ENCODE measurements at regions not wholly inside any gene's neighbourhood (a gene's known extent, or its start where the extent isn't known, plus 50 kb on each side); places are given as distances from the start of the nearest gene placed in this dataset.

DNA sequence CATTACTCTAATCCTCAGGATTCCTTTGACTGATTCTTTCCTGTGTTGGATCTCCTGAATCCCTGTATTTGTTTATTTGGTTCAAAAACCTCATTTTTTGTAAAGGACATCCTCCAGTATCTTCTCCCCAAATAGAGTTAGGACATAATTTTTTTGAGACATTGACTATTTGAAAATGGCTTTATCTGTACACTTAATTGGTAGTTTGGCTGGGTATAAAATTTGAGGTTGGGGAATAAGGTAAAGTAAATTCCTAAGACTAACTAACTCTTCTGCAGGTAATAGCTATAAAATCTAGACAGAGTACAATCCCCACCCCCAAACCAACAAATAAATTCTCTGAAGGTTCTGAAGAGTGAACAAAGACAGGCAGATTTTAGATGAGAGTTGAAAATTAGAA is 114.4 kb downstream of the CTTN start:
- TF ChIP-seq JUND (IDR thresholded peaks at IDR 0.05; ENCODE audit: low read depth): no peak
- no peak for DNase-seq (ENCODE audit: low read depth in 1 of 2, low spot score in 1 of 2)
- in situ Hi-C loops (cut with HindIII; ENCODE audit: low pct_unique_long_range_greater_than_20kb, low sequenced_read_pairs): no loop called here

DNA sequence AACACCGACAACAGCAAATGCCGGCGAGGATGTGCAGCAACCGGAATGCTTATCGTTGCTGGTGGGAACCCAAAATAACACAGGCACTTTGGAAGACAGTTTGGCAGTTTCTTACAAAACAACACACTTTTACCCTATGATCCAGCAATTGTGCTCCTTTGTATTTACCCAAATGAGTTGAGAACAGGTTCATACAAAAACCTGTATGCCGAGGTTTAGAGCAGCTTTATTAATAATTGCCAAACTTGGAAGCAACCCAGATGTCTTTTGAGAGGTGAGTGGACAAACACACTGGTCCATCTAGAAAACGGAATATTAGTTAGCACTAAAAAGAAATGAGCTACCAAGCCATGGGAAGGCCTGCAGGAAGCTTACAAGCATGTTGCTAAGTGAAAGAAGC is 118.9 kb downstream of the CTTN start:
- in situ Hi-C loops (cut with HindIII; ENCODE audit: low pct_unique_long_range_greater_than_20kb, low sequenced_read_pairs): no loop called here
- peak in 1 of 2 experiments; percentile 72 for DNase-seq (ENCODE audit: low read depth in 1 of 2, low spot score in 1 of 2)
- TF ChIP-seq JUND (IDR thresholded peaks at IDR 0.05; ENCODE audit: low read depth): no peak

DNA sequence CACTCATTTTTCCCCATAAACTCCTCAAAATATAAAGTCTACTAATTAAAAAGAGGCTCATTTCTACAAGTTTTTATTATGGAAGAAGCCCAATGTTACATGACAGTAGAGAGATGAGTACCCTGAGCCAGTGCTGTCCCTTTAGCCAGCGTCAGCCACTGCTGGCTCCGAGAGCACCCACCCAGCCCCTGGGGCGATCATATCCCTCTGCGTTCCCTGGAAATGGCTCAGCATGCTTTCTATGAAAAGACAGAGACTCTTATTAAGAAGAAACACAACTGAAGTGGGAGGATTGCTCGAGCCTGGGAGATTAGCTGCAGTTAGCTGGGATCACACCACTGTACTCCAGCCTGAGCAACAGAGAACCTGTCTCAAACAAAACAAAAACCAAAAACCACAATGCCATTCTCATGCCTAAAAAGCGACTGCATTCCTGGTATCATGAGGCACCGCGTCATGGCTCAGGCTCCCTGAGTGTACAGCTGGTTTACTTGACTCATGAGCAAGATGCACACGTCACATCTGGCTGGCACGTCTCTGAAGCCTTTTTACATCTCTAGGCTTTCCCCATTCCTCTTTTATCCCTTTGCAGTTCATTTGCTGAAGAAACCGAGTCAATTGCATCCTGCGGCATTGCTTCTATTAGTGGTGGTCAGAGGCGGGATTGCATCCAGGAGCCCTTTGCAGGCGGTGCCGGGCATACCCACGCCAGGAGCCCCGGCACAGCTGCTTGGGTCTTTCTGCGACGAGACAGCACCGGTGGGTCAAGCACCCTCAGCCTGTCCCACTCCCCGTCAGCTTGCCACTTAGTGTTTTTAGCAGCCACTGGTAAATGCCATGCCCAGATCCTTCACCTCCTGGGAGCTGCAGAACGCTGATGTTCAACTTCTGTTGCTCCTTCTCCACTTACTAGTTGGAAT is 119.9 kb downstream of the CTTN start:
- no peak for TF ChIP-seq JUND (IDR thresholded peaks at IDR 0.05; ENCODE audit: low read depth)
- in situ Hi-C loops (cut with HindIII; ENCODE audit: low pct_unique_long_range_greater_than_20kb, low sequenced_read_pairs): no loop called here
- DNase-seq (ENCODE audit: low read depth in 1 of 2, low spot score in 1 of 2): no peak

DNA sequence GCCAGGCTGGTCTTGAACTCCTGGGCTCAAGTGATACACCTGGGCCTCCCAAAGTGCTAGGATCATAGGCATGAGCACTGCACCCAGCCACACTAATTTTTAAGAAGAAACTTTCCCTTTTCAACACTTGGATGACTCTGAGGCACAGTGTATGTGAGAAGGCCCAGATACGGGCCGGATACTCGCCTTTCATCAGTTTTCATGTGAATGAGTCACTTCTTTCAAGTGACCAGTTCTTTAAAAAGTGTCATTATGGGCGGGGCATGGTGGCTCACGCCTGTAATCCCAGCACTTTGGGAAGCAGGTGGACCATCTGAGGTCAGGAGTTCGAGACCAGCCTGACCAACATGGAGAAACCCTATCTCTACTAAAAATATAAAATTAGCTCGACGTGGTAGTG is 120.8 kb downstream of the CTTN start:
- in situ Hi-C loops (cut with HindIII; ENCODE audit: low pct_unique_long_range_greater_than_20kb, low sequenced_read_pairs): no loop called here
- DNase-seq (ENCODE audit: low read depth in 1 of 2, low spot score in 1 of 2): no peak
- TF ChIP-seq JUND (IDR thresholded peaks at IDR 0.05; ENCODE audit: low read depth): no peak

DNA sequence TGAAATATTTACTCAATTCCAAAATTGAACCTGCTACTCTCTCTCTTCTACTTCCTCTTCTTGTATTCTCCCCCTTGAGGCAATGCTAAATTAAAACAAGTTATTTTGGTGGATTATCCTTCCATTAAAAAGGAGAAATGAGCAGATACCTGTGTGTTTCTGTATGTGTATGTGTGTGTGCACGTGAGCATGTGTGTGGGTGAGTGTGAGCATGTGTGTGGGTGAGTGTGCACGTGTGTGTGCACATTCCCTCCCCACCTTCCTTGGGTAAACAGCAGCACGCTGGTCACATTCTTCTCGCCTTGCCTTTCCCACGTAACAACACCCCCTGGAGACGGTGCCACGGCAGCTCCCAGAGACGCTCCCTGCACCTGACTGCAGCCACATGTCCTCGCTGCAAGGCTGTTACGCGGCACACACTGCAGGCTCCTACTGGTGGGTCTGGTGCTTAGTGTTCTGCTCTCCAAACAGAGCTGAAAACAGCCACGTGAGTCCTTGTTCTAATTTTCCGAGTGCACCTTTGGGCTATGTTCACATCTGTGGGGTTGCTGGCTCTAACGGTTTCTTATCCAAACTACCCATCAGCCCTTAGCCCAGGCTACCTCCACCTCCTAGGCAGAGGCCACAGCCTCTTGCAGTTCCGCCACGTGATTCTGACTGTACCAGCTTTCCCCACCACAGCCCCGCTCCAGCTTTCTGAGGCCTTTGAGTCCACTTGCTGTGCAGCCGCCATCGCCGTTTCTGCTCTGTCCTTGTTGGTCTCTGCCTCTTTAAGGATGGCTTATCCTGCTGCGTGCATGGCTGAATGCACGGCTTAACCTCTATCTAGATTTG is 123.4 kb downstream of the CTTN start:
- no peak for TF ChIP-seq JUND (IDR thresholded peaks at IDR 0.05; ENCODE audit: low read depth)
- in situ Hi-C loops (cut with HindIII; ENCODE audit: low pct_unique_long_range_greater_than_20kb, low sequenced_read_pairs): no loop called here
- DNase-seq (ENCODE audit: low read depth in 1 of 2, low spot score in 1 of 2): peak in 1 of 2 experiments; percentile 34

DNA sequence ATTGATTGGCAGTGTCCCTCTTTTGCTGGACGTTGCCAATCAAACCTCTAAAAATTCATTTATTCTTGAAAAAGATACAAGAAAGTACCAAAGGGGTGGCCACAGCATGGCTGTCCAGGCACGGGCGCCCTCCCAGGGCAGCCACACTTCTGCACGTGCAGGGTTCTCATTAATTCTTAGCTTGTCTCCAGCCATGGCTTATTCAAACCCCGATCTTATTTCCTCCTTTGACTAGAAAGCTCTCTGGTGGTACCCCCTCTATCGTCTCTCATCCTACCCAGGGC is 123.9 kb downstream of the CTTN start:
- no peak for TF ChIP-seq JUND (IDR thresholded peaks at IDR 0.05; ENCODE audit: low read depth)
- in situ Hi-C loops (cut with HindIII; ENCODE audit: low pct_unique_long_range_greater_than_20kb, low sequenced_read_pairs): no loop called here
- no peak for DNase-seq (ENCODE audit: low read depth in 1 of 2, low spot score in 1 of 2)

DNA sequence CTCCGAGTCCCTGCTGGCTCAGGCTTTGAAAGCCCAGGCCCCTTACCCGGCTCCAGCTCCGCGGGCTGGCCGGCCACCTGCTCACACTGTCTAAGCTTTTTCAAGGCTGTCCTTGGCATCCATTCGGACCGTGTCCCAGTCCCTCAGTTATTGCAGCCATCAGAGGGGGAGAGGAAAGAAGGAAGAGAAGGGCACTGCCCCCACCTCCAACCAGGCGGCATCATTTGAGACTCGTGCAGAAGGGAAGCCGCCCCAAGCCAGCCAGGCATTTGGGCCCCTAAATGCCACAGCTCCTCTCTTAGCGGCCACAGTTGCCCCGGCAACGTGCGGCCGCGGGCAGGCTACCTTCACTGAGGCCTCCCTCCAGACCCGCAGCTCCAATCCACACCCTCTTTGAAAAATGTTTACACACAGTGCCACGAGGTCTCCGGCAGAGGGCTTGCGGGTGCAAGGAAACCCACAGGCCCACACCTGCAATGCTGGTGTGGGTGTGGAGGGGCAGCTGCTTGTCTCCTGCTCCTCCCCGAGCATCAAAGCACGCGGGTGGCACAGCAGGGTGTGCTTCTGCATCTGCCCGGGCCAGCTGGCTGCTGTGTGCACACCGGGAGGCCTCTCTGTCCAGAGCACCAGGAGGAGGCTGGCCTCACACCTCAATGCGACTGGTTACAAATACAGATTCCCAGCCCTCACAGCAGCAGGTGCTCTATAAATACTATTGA is 124.4 kb downstream of the CTTN start:
- TF ChIP-seq JUND (IDR thresholded peaks at IDR 0.05; ENCODE audit: low read depth): no peak
- in situ Hi-C loops (cut with HindIII; ENCODE audit: low pct_unique_long_range_greater_than_20kb, low sequenced_read_pairs): no loop called here
- no peak for DNase-seq (ENCODE audit: low read depth in 1 of 2, low spot score in 1 of 2)

DNA sequence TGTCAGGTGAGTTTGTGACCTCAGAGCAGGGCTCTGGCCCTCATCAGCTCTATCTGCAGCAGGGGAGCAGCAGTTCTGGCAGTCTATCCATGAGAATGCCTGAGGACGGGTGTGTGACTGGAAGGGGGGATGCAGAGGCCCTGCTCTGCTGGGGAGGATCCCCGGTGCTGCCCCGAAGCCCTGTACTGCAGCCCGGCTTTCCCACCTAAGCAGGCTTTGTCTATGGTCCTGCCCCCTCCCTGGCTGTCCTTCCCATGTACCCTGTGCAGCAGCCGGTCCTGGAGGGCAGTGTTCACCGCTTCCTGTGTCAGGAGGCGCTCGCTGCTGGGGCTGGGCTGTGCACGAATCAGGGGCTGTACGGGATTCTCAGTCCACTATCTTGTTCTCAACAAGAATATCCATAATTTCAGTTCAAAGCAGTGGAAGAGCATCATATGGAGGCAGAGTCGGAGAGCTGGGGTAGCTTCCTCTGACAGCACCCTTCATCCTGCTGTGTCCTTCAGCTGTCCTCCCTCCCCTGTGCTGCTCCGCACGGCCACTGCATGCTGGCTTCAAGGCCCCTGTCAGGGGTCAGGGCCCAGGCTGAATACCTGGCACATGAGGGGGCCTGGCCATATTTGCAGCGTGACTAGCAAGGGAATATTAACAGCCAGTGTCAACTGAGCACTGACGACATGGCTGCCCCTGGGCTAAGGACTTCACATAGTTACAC is 125.2 kb downstream of the CTTN start:
- DNase-seq (ENCODE audit: low read depth in 1 of 2, low spot score in 1 of 2): no peak
- no peak for TF ChIP-seq JUND (IDR thresholded peaks at IDR 0.05; ENCODE audit: low read depth)
- in situ Hi-C loops (cut with HindIII; ENCODE audit: low pct_unique_long_range_greater_than_20kb, low sequenced_read_pairs): no loop called here

DNA sequence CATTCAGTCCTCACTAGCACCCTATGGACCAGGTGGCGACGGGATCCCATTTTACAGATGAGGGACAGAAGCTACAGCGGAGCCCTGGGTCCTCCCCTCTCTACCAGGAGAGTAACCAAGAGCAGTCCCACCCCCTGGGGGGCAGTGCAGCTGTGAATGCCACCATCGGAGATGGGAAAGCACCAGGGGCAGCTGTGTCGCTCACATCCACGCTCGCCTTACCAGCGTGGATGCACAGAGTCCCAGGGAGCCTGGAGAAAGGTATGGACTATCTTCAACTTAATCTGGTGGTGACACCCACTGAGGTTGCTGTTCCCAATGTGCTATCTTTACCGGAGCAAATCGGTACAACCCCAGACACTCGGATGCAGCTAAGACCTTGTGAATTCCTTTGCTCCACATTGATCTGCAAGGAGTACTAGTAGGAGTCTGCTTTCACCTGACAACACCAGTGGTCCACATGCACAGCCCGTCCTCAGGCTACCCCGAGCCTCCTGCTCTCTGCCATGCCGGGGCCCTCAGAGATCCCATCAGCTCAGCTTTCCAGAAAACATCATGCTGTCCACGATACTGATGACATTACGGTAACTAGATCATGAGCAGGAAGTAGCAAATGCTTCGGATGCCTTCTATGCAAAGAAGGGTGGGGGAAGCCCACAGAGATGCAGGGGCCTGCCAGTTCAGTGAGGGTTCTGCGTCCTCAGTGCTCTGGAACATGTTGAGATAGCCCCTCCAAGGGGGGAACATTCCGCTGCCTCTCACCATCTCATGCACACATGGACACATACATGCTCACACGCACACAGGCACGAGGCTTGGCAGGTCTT is 126.0 kb downstream of the CTTN start:
- no peak for TF ChIP-seq JUND (IDR thresholded peaks at IDR 0.05; ENCODE audit: low read depth)
- no peak for DNase-seq (ENCODE audit: low read depth in 1 of 2, low spot score in 1 of 2)
- in situ Hi-C loops (cut with HindIII; ENCODE audit: low pct_unique_long_range_greater_than_20kb, low sequenced_read_pairs): no loop called here

DNA sequence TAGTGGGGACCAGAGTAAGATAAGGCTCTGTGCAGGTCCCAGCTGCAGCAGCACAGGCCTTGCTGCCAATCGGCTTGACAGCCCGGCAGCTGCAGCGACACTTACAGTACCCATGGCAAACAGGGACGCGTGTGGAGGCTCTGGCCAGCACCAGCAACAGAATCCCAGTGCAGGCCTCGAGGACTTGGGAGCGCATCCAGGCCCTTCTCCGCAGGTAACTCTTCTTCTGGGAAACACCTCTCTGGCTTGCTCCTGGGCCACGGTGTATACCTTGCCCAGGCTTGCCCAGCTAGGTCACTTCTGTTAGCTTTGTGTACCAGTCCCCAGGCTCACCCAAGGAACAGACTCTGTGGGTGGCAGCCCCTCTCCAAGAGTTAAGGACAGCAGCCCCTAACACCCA is 126.7 kb downstream of the CTTN start:
- in situ Hi-C loops (cut with HindIII; ENCODE audit: low pct_unique_long_range_greater_than_20kb, low sequenced_read_pairs): no loop called here
- DNase-seq (ENCODE audit: low read depth in 1 of 2, low spot score in 1 of 2): peak in 1 of 2 experiments; percentile 50
- TF ChIP-seq JUND (IDR thresholded peaks at IDR 0.05; ENCODE audit: low read depth): no peak

DNA sequence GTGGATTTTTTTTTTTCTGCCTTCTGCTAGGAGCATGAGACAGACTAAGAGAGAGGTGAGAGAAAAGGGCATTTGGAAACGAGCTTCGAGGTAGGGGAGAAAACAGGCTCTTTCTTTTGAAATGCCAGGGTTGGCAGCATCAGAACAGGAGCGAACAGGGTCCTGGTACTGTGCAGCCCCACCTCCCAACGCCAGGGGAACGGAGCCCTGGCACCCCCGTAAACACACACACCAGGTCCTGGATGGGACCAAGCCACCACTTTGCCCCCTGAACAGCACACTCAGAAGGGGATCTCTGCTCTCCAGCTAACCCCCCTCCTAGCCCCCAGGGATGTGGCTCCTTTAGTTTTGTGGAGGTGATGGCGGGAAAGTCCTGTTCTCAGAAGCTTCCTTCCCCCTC is 127.1 kb downstream of the CTTN start:
- no peak for DNase-seq (ENCODE audit: low read depth in 1 of 2, low spot score in 1 of 2)
- in situ Hi-C loops (cut with HindIII; ENCODE audit: low pct_unique_long_range_greater_than_20kb, low sequenced_read_pairs): no loop called here
- TF ChIP-seq JUND (IDR thresholded peaks at IDR 0.05; ENCODE audit: low read depth): no peak
